T-helper 17 cell (primary cell): ENCODE measurements at regions not wholly inside any gene's neighbourhood (a gene's known extent, or its start where the extent isn't known, plus 50 kb on each side); places are given as distances from the start of the nearest gene placed in this dataset.

ENCODE experiments used
- ATAC-seq: fragments of 150-1000 bp; cut with Tn5 transposase; 2 replicates; pipeline ENCODE4 v1.10.0; 2021; ENCODE audit warnings: mild to moderate bottlenecking, moderate library complexity
- DNase-seq, 3 donors: peaks; one replicate each; pipeline versions ENCODE4 v3.0.0 to v3.0.0-alpha.2; 2020 to 2021
- H3K9me3 ChIP-seq: one replicate; pipeline ENCODE4 v1.7.0; 2013; ENCODE audit warnings: low read length, mild to moderate bottlenecking; ENCODE audit not compliant: control insufficient read depth, poor library complexity, severe bottlenecking
- H3K27ac Mint-ChIP-seq: one replicate; pipeline ENCODE4 v1.8.0; 2022; ENCODE audit warnings: mild to moderate bottlenecking, moderate library complexity, mixed read lengths
- H3K27me3 Mint-ChIP-seq: one replicate; pipeline ENCODE4 v1.8.0; 2022; ENCODE audit warnings: mixed read lengths
- H3K36me3 Mint-ChIP-seq: one replicate; pipeline ENCODE4 v1.8.0; 2022; ENCODE audit warnings: low read depth, mixed read lengths
- H3K4me1 Mint-ChIP-seq: one replicate; pipeline ENCODE4 v1.8.0; 2022; ENCODE audit warnings: mild to moderate bottlenecking, mixed read lengths
- H3K4me3 Mint-ChIP-seq: one replicate; pipeline ENCODE4 v1.8.0; 2022; ENCODE audit warnings: mild to moderate bottlenecking, moderate library complexity, mixed read lengths

- H3K4me3 Mint-ChIP-seq, result no peak overlapping the region
- peaks cover 3% of the 10 kb centered on the region for H3K36me3 Mint-ChIP-seq
These were observed 400.0 kb upstream of the C2CD4B start for GRCh38 chr15:62564886-62565633.

GRCh38 chr15:62565634-62566026 is 400.5 kb upstream of the C2CD4B start:
- DNase-seq (no peak), ATAC-seq (no peak)
- Mint-ChIP-seq H3K27me3 (peaks cover 58% of the 10 kb centered on the region), H3K4me1 (no peaks in the 10 kb centered on the region), H3K27ac (no peak overlapping the region), H3K4me3 (no peak overlapping the region), H3K36me3 (peaks cover 3% of the 10 kb centered on the region)
- H3K9me3 ChIP-seq, result no peaks in the 10 kb centered on the region

More at GRCh38 chr15:62564886-62565633, 400.0 kb upstream of the C2CD4B start:
- H3K27me3 Mint-ChIP-seq, result peaks cover 54% of the 10 kb centered on the region
- no peak for ATAC-seq
- no peak for DNase-seq
- no peaks in the 10 kb centered on the region for H3K9me3 ChIP-seq
- no peak overlapping the region for H3K27ac Mint-ChIP-seq
- no peaks in the 10 kb centered on the region for H3K4me1 Mint-ChIP-seq

GRCh38 chr15:62566248-62566647 is 401.2 kb upstream of the C2CD4B start:
- DNase-seq (no peak), ATAC-seq (no peak)
- H3K9me3 ChIP-seq, result no peaks in the 10 kb centered on the region
- no peak overlapping the region for H3K27ac Mint-ChIP-seq
- no peaks in the 10 kb centered on the region for H3K4me1 Mint-ChIP-seq
- H3K4me3 Mint-ChIP-seq, result no peak overlapping the region
- peaks cover 56% of the 10 kb centered on the region for H3K27me3 Mint-ChIP-seq
- H3K36me3 Mint-ChIP-seq, result peaks cover 3% of the 10 kb centered on the region

- ATAC-seq, result no peak
- Mint-ChIP-seq H3K4me3 (no peak overlapping the region), H3K4me1 (no peaks in the 10 kb centered on the region)
These were observed 402.4 kb upstream of the C2CD4B start for GRCh38 chr15:62567501-62567900.

GRCh38 chr15:62568004-62568403 is 402.9 kb upstream of the C2CD4B start:
- no peaks in the 10 kb centered on the region for H3K9me3 ChIP-seq
- Mint-ChIP-seq H3K27me3 (peaks cover 63% of the 10 kb centered on the region), H3K27ac (no peak overlapping the region), H3K4me3 (no peak overlapping the region), H3K4me1 (no peaks in the 10 kb centered on the region), H3K36me3 (peaks cover 6% of the 10 kb centered on the region)
- ATAC-seq, result no peak
- DNase-seq, result no peak

More at GRCh38 chr15:62567501-62567900, 402.4 kb upstream of the C2CD4B start:
- no peak overlapping the region for H3K27ac Mint-ChIP-seq
- no peak for DNase-seq
- H3K36me3 Mint-ChIP-seq, result peaks cover 3% of the 10 kb centered on the region
- H3K27me3 Mint-ChIP-seq, result peaks cover 58% of the 10 kb centered on the region
- H3K9me3 ChIP-seq, result no peaks in the 10 kb centered on the region

- ATAC-seq (no peak), DNase-seq (no peak)
- H3K36me3 Mint-ChIP-seq, result peaks cover 6% of the 10 kb centered on the region
- no peaks in the 10 kb centered on the region for H3K4me1 Mint-ChIP-seq
- peaks cover 63% of the 10 kb centered on the region for H3K27me3 Mint-ChIP-seq
- no peaks in the 10 kb centered on the region for H3K9me3 ChIP-seq
- H3K27ac Mint-ChIP-seq, result no peak overlapping the region
- H3K4me3 Mint-ChIP-seq, result no peak overlapping the region
These were observed 403.6 kb upstream of the C2CD4B start for GRCh38 chr15:62568702-62569101.

- Mint-ChIP-seq H3K4me3 (no peak overlapping the region), H3K27ac (no peak overlapping the region), H3K36me3 (peaks cover 6% of the 10 kb centered on the region), H3K4me1 (no peaks in the 10 kb centered on the region), H3K27me3 (peaks cover 62% of the 10 kb centered on the region)
- DNase-seq (no peak), ATAC-seq (no peak)
- H3K9me3 ChIP-seq, result no peaks in the 10 kb centered on the region
These were observed 404.6 kb upstream of the C2CD4B start for GRCh38 chr15:62569460-62570404.

GRCh38 chr15:62570405-62570783 is 405.3 kb upstream of the C2CD4B start:
- H3K36me3 Mint-ChIP-seq, result peaks cover 6% of the 10 kb centered on the region
- peaks cover 60% of the 10 kb centered on the region for H3K27me3 Mint-ChIP-seq
- no peak for ATAC-seq

GRCh38 chr15:62571072-62571471 is 406.0 kb upstream of the C2CD4B start:
- H3K36me3 Mint-ChIP-seq, result peaks cover 5% of the 10 kb centered on the region
- H3K4me3 Mint-ChIP-seq, result no peak overlapping the region
- H3K27me3 Mint-ChIP-seq, result peaks cover 59% of the 10 kb centered on the region
- ATAC-seq (no peak), DNase-seq (no peak)
- H3K9me3 ChIP-seq, result no peaks in the 10 kb centered on the region
- no peaks in the 10 kb centered on the region for H3K4me1 Mint-ChIP-seq
- H3K27ac Mint-ChIP-seq, result no peak overlapping the region

More at GRCh38 chr15:62570405-62570783, 405.3 kb upstream of the C2CD4B start:
- no peak overlapping the region for H3K4me3 Mint-ChIP-seq
- no peak overlapping the region for H3K27ac Mint-ChIP-seq
- H3K4me1 Mint-ChIP-seq, result no peaks in the 10 kb centered on the region
- no peaks in the 10 kb centered on the region for H3K9me3 ChIP-seq
- no peak for DNase-seq

- Mint-ChIP-seq H3K27me3 (peaks cover 58% of the 10 kb centered on the region), H3K36me3 (peaks cover 3% of the 10 kb centered on the region), H3K4me1 (no peaks in the 10 kb centered on the region), H3K27ac (no peak overlapping the region), H3K4me3 (no peak overlapping the region)
- DNase-seq, result no peak
- no peaks in the 10 kb centered on the region for H3K9me3 ChIP-seq
- ATAC-seq, result no peak
These were observed 407.7 kb upstream of the C2CD4B start for GRCh38 chr15:62572797-62573196.

GRCh38 chr15:62573876-62574275 is 408.8 kb upstream of the C2CD4B start:
- H3K4me3 Mint-ChIP-seq, result no peak overlapping the region
- peaks cover 60% of the 10 kb centered on the region for H3K27me3 Mint-ChIP-seq
- no peak overlapping the region for H3K27ac Mint-ChIP-seq
- no peaks in the 10 kb centered on the region for H3K9me3 ChIP-seq
- ATAC-seq (no peak), DNase-seq (no peak)
- no peaks in the 10 kb centered on the region for H3K4me1 Mint-ChIP-seq
- H3K36me3 Mint-ChIP-seq, result peaks cover 3% of the 10 kb centered on the region

GRCh38 chr15:62578546-62578945 is 413.5 kb upstream of the C2CD4B start:
- H3K9me3 ChIP-seq, result no peaks in the 10 kb centered on the region
- no peak overlapping the region for H3K4me3 Mint-ChIP-seq
- peaks cover 57% of the 10 kb centered on the region for H3K27me3 Mint-ChIP-seq
- no peak for ATAC-seq
- DNase-seq, result no peak
- no peak overlapping the region for H3K27ac Mint-ChIP-seq
- no peaks in the 10 kb centered on the region for H3K36me3 Mint-ChIP-seq
- H3K4me1 Mint-ChIP-seq, result peaks cover 3% of the 10 kb centered on the region

GRCh38 chr15:62578960-62579359 is 413.9 kb upstream of the C2CD4B start:
- H3K27ac Mint-ChIP-seq, result no peak overlapping the region
- ATAC-seq (no peak), DNase-seq (no peak)
- H3K36me3 Mint-ChIP-seq, result no peaks in the 10 kb centered on the region
- H3K4me3 Mint-ChIP-seq, result no peak overlapping the region
- no peaks in the 10 kb centered on the region for H3K9me3 ChIP-seq
- H3K4me1 Mint-ChIP-seq, result peaks cover 3% of the 10 kb centered on the region
- H3K27me3 Mint-ChIP-seq, result peaks cover 53% of the 10 kb centered on the region
